Activated CD8-positive, alpha-beta T cell treated with anti-CD3 and anti-CD28 coated beads for 36 hours (primary cell): ENCODE measurements at regions not wholly inside any gene's neighbourhood (a gene's known extent, or its start where the extent isn't known, plus 50 kb on each side); places are given as distances from the start of the nearest gene placed in this dataset.

Experiments used
- ATAC-seq: fragments of 200-7000 bp; cut with Tn5 transposase; one replicate; pipeline ENCODE4 v1.10.0; 2021; ENCODE audit warnings: mild to moderate bottlenecking, moderate library complexity
- CTCF ChIA-PET: fragments of 350-600 bp; sonication (Branson Sonifier 250); formaldehyde crosslinking; loops from one replicate; lab custom pipeline; 2021; ENCODE audit warnings: antibody characterized with exemption; lab: Charles Lee
- POLR2A ChIA-PET: fragments of 350-600 bp; sonication (Branson Sonifier 250); formaldehyde crosslinking; loops from one replicate; lab custom pipeline; 2021; ENCODE audit warnings: antibody characterized with exemption; lab: Charles Lee
- DNase-seq: peaks from one replicate; pipeline ENCODE4 v3.0.0-alpha.2; 2020
- H3K27ac Mint-ChIP-seq: one replicate; pipeline ENCODE4 v1.8.0; 2021; ENCODE audit warnings: mild to moderate bottlenecking, mixed read lengths
- H3K27me3 Mint-ChIP-seq: one replicate; pipeline ENCODE4 v1.8.0; 2021; ENCODE audit warnings: mixed read lengths
- H3K36me3 Mint-ChIP-seq: one replicate; pipeline ENCODE4 v1.8.0; 2021; ENCODE audit warnings: low read depth, mixed read lengths
- H3K4me1 Mint-ChIP-seq: one replicate; pipeline ENCODE4 v1.8.0; 2021; ENCODE audit warnings: low read depth, mixed read lengths
- H3K4me3 Mint-ChIP-seq: one replicate; pipeline ENCODE4 v1.8.0; 2021; ENCODE audit warnings: mild to moderate bottlenecking, moderate library complexity, mixed read lengths
- H3K9me3 Mint-ChIP-seq: one replicate; pipeline ENCODE4 v1.8.0; 2021; ENCODE audit warnings: mixed read lengths
- intact Hi-C: fragments of 100-400 bp; cut with micrococcal nuclease; formaldehyde crosslinking; loops from one replicate; pipeline ENCODE4 v1.10.0; 2022
- TF ChIP-seq, protein P1 (sequence below): fragments of 200-600 bp; IDR thresholded peaks from one replicate; pipeline ENCODE4 v1.8.0; 2022; ENCODE audit warnings: antibody characterized with exemption, mild to moderate bottlenecking

- Mint-ChIP-seq H3K27me3 (no peaks in the 10 kb centered on the region), H3K4me1 (no peaks in the 10 kb centered on the region), H3K27ac (no peak overlapping the region), H3K4me3 (no peak overlapping the region), H3K9me3 (peaks cover 5% of the 10 kb centered on the region), H3K36me3 (no peaks in the 10 kb centered on the region)
- TF ChIP-seq, protein P1, sequence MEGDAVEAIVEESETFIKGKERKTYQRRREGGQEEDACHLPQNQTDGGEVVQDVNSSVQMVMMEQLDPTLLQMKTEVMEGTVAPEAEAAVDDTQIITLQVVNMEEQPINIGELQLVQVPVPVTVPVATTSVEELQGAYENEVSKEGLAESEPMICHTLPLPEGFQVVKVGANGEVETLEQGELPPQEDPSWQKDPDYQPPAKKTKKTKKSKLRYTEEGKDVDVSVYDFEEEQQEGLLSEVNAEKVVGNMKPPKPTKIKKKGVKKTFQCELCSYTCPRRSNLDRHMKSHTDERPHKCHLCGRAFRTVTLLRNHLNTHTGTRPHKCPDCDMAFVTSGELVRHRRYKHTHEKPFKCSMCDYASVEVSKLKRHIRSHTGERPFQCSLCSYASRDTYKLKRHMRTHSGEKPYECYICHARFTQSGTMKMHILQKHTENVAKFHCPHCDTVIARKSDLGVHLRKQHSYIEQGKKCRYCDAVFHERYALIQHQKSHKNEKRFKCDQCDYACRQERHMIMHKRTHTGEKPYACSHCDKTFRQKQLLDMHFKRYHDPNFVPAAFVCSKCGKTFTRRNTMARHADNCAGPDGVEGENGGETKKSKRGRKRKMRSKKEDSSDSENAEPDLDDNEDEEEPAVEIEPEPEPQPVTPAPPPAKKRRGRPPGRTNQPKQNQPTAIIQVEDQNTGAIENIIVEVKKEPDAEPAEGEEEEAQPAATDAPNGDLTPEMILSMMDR: no peak
- DNase-seq (no peak), ATAC-seq (no peak)
- POLR2A ChIA-PET: no interaction called here
- CTCF ChIA-PET: no interaction called here
- intact Hi-C loops: no loop called here
These were observed 55.8 kb upstream of the CTNNB1 start for GRCh38 chr3:41143421-41144031.

DNA sequence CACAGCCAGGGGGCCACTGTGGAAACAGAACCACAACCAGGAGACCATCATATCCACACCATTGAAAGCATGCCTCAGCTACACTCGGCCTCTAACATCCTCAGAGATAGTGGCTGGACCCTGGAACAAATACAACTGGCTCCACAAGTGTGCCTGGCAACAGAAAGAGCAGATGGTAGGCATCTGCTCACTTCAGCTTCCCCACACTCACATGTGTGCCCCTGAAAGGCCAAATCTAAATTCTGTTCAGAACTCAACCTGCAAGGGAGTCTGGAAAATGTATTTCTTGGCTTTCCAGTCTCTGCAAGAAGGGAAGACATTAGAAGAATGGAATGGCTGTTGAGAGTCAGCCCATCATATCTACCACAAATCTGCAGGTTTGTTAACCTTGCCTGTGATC is 54.7 kb upstream of the CTNNB1 start:
- no peaks in the 10 kb centered on the region for H3K4me1 Mint-ChIP-seq
- POLR2A ChIA-PET: interaction anchor here (0.7 kb wide), 1 partner anchor 28 kb away, joined by 3 read pairs; no protein-coding TSS in a partner anchor
- intact Hi-C loops: no loop called here
- H3K9me3 Mint-ChIP-seq: peaks cover 5% of the 10 kb centered on the region
- CTCF ChIA-PET: no interaction called here
- TF ChIP-seq, protein P1: no peak
- DNase-seq: no peak
- H3K4me3 Mint-ChIP-seq: no peak overlapping the region
- no peak overlapping the region for H3K27ac Mint-ChIP-seq
- no peaks in the 10 kb centered on the region for H3K27me3 Mint-ChIP-seq
- ATAC-seq: no peak
- no peaks in the 10 kb centered on the region for H3K36me3 Mint-ChIP-seq

DNA sequence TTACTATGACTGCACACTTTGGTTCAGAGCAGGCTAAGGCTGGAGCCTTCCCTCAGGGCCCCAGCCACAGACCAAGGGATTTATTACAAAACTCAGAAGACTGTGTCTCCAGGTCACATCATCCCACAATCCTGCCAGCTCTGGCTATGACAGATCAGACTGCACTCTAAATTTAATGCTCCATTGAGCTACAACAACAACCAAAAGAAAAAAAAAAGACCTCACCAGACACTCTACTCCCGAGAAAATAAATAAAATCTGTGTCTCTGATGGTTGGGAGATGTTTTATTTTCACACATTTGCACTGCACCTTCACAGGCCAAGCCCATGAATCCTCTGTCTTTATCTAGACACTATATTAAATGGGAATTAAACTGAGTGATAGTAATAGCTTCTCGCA is 50.8 kb upstream of the CTNNB1 start:
- no peaks in the 10 kb centered on the region for H3K4me1 Mint-ChIP-seq
- ChIA-PET CTCF (no interaction called here), POLR2A (interaction anchor here (0.6 kb wide), 1 partner anchor 33 kb away, joined by 4 read pairs; no protein-coding TSS in a partner anchor)
- ATAC-seq (no peak), DNase-seq (no peak)
- no peaks in the 10 kb centered on the region for H3K36me3 Mint-ChIP-seq
- H3K9me3 Mint-ChIP-seq: peaks cover 5% of the 10 kb centered on the region
- intact Hi-C loops: no loop called here
- no peak overlapping the region for H3K27ac Mint-ChIP-seq
- H3K4me3 Mint-ChIP-seq: no peak overlapping the region
- TF ChIP-seq, protein P1: no peak
- no peaks in the 10 kb centered on the region for H3K27me3 Mint-ChIP-seq

- Mint-ChIP-seq H3K9me3 (peaks cover 5% of the 10 kb centered on the region), H3K27ac (no peak overlapping the region), H3K4me3 (no peak overlapping the region), H3K36me3 (no peaks in the 10 kb centered on the region), H3K27me3 (no peaks in the 10 kb centered on the region), H3K4me1 (no peaks in the 10 kb centered on the region)
- ATAC-seq (no peak), DNase-seq (no peak)
- TF ChIP-seq, protein P1: no peak
- POLR2A ChIA-PET: no interaction called here
- intact Hi-C loops: no loop called here
- CTCF ChIA-PET: no interaction called here
These were observed 50.4 kb upstream of the CTNNB1 start for GRCh38 chr3:41148901-41149300.
